Endothelial cell (in vitro differentiated cells): ENCODE measurements at regions not wholly inside any gene's neighbourhood (a gene's known extent, or its start where the extent isn't known, plus 50 kb on each side); places are given as distances from the start of the nearest gene placed in this dataset.
"Not testable (repeated sequence)": the region's sequence is repeated elsewhere in the genome, so short reads cannot be mapped to it uniquely, and the experiment has no call there.

Experiments
- DNase-seq: peaks from one replicate; pipeline ENCODE4 v3.0.0; 2021; ENCODE audit warnings: low spot score
- H3K27ac Mint-ChIP-seq: one replicate; pipeline ENCODE4 v1.8.0; 2021; ENCODE audit warnings: mixed read lengths, inconsistent platforms; ENCODE audit not compliant: unreplicated experiment
- H3K27me3 Mint-ChIP-seq: one replicate; pipeline ENCODE4 v1.8.0; 2021; ENCODE audit warnings: mild to moderate bottlenecking, moderate library complexity, mixed read lengths, inconsistent platforms; ENCODE audit not compliant: unreplicated experiment
- H3K36me3 Mint-ChIP-seq: one replicate; pipeline ENCODE4 v1.8.0; 2021; ENCODE audit warnings: mild to moderate bottlenecking, low read depth, mixed read lengths, inconsistent platforms; ENCODE audit not compliant: unreplicated experiment
- H3K4me1 Mint-ChIP-seq: one replicate; pipeline ENCODE4 v1.8.0; 2021; ENCODE audit warnings: mild to moderate bottlenecking, mixed read lengths, inconsistent platforms; ENCODE audit not compliant: unreplicated experiment
- H3K4me3 Mint-ChIP-seq: one replicate; pipeline ENCODE4 v1.8.0; 2021; ENCODE audit warnings: mild to moderate bottlenecking, mixed read lengths, inconsistent platforms; ENCODE audit not compliant: unreplicated experiment
- H3K9me3 Mint-ChIP-seq: one replicate; pipeline ENCODE4 v1.8.0; 2021; ENCODE audit warnings: mixed read lengths, inconsistent platforms; ENCODE audit not compliant: unreplicated experiment
- CTCF ChIP-seq: fragments of 200-600 bp; sonication (generic); IDR thresholded peaks from one replicate; pipeline ENCODE4 v1.5.0; 2021; ENCODE audit warnings: antibody characterized with exemption; ENCODE audit not compliant: unreplicated experiment

DNA sequence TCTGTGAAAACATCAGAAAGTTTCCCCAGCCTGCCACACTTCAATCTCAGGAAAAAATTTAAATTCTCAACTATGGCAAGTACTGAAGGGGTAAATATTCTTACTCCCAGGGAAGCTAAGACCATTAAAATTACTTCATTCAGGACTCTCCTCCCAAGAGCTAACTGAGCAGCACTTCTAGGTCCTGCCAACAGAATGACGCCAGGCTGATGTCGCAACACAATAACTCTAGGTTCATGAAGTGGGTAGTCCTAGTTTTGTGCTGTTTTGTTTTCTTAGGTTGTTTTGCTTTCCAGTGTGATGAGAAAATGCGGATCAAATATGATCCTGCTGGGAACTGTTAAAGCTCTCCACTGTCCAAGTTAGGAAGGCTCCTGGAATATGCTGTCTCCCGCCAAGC lies 180.0 kb downstream of the NKX6-1 start:
- no peak for DNase-seq

GRCh38 chr4:84317513-84317912 lies 181.6 kb downstream of the NKX6-1 start:
- H3K36me3 Mint-ChIP-seq: no peaks in the 10 kb centered on the region
- H3K9me3 Mint-ChIP-seq: no peaks in the 10 kb centered on the region
- no peak for TF ChIP-seq CTCF
- H3K27ac Mint-ChIP-seq: no peak overlapping the region
- DNase-seq: no peak
- no peaks in the 10 kb centered on the region for H3K4me1 Mint-ChIP-seq
- H3K4me3 Mint-ChIP-seq: no peak overlapping the region
- no peaks in the 10 kb centered on the region for H3K27me3 Mint-ChIP-seq

More for the DNA sequence above, 180.0 kb downstream of the NKX6-1 start:
- TF ChIP-seq CTCF: no peak
- H3K4me3 Mint-ChIP-seq: no peak overlapping the region
- H3K27ac Mint-ChIP-seq: no peak overlapping the region
- no peaks in the 10 kb centered on the region for H3K9me3 Mint-ChIP-seq
- H3K36me3 Mint-ChIP-seq: no peaks in the 10 kb centered on the region
- peaks cover under 1% of the 10 kb centered on the region for H3K27me3 Mint-ChIP-seq
- H3K4me1 Mint-ChIP-seq: no peaks in the 10 kb centered on the region

DNA sequence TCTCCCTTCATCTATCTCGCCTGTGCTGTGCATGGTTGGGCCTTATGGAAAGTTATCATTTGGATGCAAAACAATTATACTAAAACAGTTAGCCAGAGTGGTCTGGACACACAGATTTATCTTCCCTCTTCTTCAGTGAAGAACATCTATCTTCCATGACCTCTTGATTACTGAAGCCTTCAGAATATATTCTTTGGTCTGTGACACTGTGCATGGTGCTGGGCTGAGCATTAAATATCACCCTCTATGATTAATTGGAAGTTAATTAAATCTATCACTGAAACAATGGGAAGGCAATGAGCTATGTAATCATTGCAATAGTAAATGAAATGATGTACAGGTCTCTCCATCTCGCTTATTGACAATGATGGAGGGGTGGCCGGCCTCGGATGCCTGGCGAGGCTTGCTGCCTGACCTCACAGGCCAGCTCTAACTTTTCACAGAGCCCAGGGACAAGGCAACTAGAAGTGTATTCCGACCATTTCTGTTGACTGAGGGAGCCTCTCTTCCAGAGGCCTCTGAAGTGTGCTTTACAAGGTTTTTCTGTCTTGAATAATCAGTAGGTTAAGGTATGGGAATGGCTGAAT lies 186.6 kb downstream of the NKX6-1 start:
- Mint-ChIP-seq H3K27me3 (no peaks in the 10 kb centered on the region), H3K36me3 (no peaks in the 10 kb centered on the region), H3K4me1 (no peaks in the 10 kb centered on the region), H3K9me3 (no peaks in the 10 kb centered on the region), H3K27ac (no peak overlapping the region), H3K4me3 (no peak overlapping the region)
- TF ChIP-seq CTCF: no peak
- no peak for DNase-seq

GRCh38 chr4:84309191-84309590 lies 189.9 kb downstream of the NKX6-1 start:
- no peak overlapping the region for H3K27ac Mint-ChIP-seq
- H3K4me3 Mint-ChIP-seq: no peak overlapping the region
- H3K9me3 Mint-ChIP-seq: no peaks in the 10 kb centered on the region
- no peaks in the 10 kb centered on the region for H3K36me3 Mint-ChIP-seq
- no peaks in the 10 kb centered on the region for H3K4me1 Mint-ChIP-seq
- H3K27me3 Mint-ChIP-seq: no peaks in the 10 kb centered on the region
- no peak for TF ChIP-seq CTCF
- DNase-seq: no peak

- H3K4me1 Mint-ChIP-seq, H3K9me3 Mint-ChIP-seq, DNase-seq, H3K27me3 Mint-ChIP-seq, H3K4me3 Mint-ChIP-seq, H3K36me3 Mint-ChIP-seq, H3K27ac Mint-ChIP-seq: not testable (repeated sequence)
These were observed 200.3 kb downstream of the NKX6-1 start for GRCh38 chr4:84298719-84299254.
